C4-2B (cell line): ENCODE measurements at regions not wholly inside any gene's neighbourhood (a gene's known extent, or its start where the extent isn't known, plus 50 kb on each side); places are given as distances from the start of the nearest gene placed in this dataset.

ENCODE experiments used
- CTCF ChIP-seq: fragments of 450-650 bp; conservative IDR thresholded peaks from 2 replicates; pipeline ENCODE4 v1.5.1; 2017; ENCODE audit warnings: mild to moderate bottlenecking
- ZFX ChIP-seq: fragments of 450-650 bp; IDR thresholded peaks from 2 replicates; pipeline ENCODE4 v1.6.1; 2017

- no peak for TF ChIP-seq CTCF
- TF ChIP-seq ZFX, result no peak
These were observed 340.4 kb upstream of the SEMA6A start for GRCh38 chr5:116914869-116915504.
